ENCODE measurements at regions not wholly inside any gene's neighbourhood (a gene's known extent, or its start where the extent isn't known, plus 50 kb on each side); places are given as distances from the start of the nearest gene placed in this dataset.

DNA sequence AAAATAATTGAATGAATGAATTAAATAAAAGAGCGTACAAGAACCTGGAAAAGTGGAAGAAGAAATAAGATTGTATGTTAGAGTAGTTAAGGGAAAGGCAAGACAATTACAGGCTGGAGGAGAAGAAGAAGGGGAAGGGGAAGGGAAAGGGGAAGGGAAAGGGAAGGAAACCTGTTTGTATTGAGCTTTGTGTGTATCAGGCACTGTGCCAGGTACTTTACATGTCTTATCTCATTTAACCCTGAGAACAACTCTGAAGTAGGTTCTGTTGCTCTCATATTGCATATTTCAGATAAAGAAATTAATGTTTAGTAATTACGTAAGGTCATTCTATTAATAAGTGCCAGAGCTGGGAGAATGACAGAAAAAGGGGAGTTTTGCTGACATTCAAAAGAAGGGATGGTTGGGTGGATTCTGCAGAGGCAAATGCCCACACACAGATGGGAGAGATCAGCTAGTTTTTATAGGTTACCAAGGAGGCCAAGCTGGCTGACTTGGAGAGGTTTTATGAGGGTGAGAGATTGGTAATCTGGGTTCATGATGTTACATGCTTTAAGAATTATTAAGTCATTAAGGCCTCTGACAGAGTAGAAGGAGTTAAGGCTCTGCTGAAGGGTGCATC is 92.3 kb upstream of the LCORL start:
- Histone ChIP-seq H3K27me3 (replicated peaks; ENCODE audit: control insufficient read depth, insufficient read depth, low read length) (no peaks in the 10 kb centered on the region), H3K36me3 (ENCODE audit: control insufficient read depth, insufficient read depth, low read length) (no peaks in the 10 kb centered on the region), H3K9me3 (no peaks in the 10 kb centered on the region), H3K4me1 (no peaks in the 10 kb centered on the region), H3K4me3 (ENCODE audit: low read depth, low read length) (no peak overlapping the region)
- POLR2A ChIA-PET, result no interaction called here
- Mint-ChIP-seq H3K27me3 (ENCODE audit: insufficient read depth, unreplicated experiment) (peaks cover 6% of the 10 kb centered on the region), H3K9me3 (ENCODE audit: unreplicated experiment) (no peaks in the 10 kb centered on the region), H3K36me3 (ENCODE audit: insufficient read depth, unreplicated experiment) (no peaks in the 10 kb centered on the region), H3K4me1 (ENCODE audit: low read depth, unreplicated experiment) (peaks cover 5% of the 10 kb centered on the region), H3K27ac (ENCODE audit: unreplicated experiment) (no peak overlapping the region), H3K4me3 (ENCODE audit: unreplicated experiment) (no peak overlapping the region)
- no peak for DNase-seq
- TF ChIP-seq, protein P1, sequence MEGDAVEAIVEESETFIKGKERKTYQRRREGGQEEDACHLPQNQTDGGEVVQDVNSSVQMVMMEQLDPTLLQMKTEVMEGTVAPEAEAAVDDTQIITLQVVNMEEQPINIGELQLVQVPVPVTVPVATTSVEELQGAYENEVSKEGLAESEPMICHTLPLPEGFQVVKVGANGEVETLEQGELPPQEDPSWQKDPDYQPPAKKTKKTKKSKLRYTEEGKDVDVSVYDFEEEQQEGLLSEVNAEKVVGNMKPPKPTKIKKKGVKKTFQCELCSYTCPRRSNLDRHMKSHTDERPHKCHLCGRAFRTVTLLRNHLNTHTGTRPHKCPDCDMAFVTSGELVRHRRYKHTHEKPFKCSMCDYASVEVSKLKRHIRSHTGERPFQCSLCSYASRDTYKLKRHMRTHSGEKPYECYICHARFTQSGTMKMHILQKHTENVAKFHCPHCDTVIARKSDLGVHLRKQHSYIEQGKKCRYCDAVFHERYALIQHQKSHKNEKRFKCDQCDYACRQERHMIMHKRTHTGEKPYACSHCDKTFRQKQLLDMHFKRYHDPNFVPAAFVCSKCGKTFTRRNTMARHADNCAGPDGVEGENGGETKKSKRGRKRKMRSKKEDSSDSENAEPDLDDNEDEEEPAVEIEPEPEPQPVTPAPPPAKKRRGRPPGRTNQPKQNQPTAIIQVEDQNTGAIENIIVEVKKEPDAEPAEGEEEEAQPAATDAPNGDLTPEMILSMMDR (IDR thresholded peaks at IDR 0.05; ENCODE audit: insufficient read depth in 1 of 2, low read depth in 1 of 2, low read length in 1 of 2, severe bottlenecking in 1 of 2, unreplicated experiment in 1 of 2), result no peak
- CTCF ChIA-PET, result no interaction called here
- no TSS peak for BruUV-seq (replicated peaks)
- intact Hi-C loops (cut with micrococcal nuclease; ENCODE audit: unreplicated experiment), result loop anchor here (2.0 kb wide), 1 partner anchor 91 kb away; no protein-coding TSS in a partner anchor

DNA sequence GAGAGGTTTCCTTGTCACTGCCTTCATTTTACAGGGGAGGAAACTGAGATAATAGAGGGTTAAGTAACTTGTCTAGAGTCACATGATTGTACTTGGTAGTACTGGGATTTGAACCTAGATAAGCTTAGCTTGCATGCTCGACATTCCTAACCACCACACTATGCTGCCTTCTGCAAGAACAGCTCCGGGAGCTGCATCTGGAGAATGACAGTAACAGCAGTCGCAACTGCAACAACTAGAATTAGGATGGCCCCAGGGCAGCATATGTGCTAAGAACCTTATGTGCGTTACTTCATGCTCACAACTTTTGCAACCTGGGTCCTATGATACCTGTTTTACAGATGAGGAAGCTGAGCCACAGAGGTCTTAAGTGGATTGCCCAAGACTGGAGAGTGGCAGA is 89.5 kb upstream of the LCORL start:
- BruUV-seq (replicated peaks), result no TSS peak

GRCh38 chr4:18110099-18110498 is 88.5 kb upstream of the LCORL start:
- TF ChIP-seq, protein P1 (IDR thresholded peaks at IDR 0.05; ENCODE audit: insufficient read depth in 1 of 2, low read depth in 1 of 2, low read length in 1 of 2, severe bottlenecking in 1 of 2, unreplicated experiment in 1 of 2), result no peak
- H3K4me3 ChIP-seq (ENCODE audit: low read depth, low read length), result no peak overlapping the region
- no peaks in the 10 kb centered on the region for H3K9me3 ChIP-seq
- no TSS peak for BruUV-seq (replicated peaks)
- intact Hi-C loops (cut with micrococcal nuclease; ENCODE audit: unreplicated experiment), result no loop called here
- DNase-seq, result no peak
- Mint-ChIP-seq H3K9me3 (ENCODE audit: unreplicated experiment) (no peaks in the 10 kb centered on the region), H3K36me3 (ENCODE audit: insufficient read depth, unreplicated experiment) (no peaks in the 10 kb centered on the region), H3K4me1 (ENCODE audit: low read depth, unreplicated experiment) (peaks cover 5% of the 10 kb centered on the region), H3K27me3 (ENCODE audit: insufficient read depth, unreplicated experiment) (no peaks in the 10 kb centered on the region), H3K27ac (ENCODE audit: unreplicated experiment) (no peak overlapping the region), H3K4me3 (ENCODE audit: unreplicated experiment) (no peak overlapping the region)
- H3K36me3 ChIP-seq (ENCODE audit: control insufficient read depth, insufficient read depth, low read length), result no peaks in the 10 kb centered on the region
- ChIA-PET CTCF (no interaction called here), POLR2A (no interaction called here)
- no peaks in the 10 kb centered on the region for H3K4me1 ChIP-seq
- no peaks in the 10 kb centered on the region for H3K27me3 ChIP-seq (replicated peaks; ENCODE audit: control insufficient read depth, insufficient read depth, low read length)

More for the DNA sequence above, 89.5 kb upstream of the LCORL start:
- Histone ChIP-seq H3K9me3 (no peaks in the 10 kb centered on the region), H3K4me3 (ENCODE audit: low read depth, low read length) (no peak overlapping the region), H3K4me1 (no peaks in the 10 kb centered on the region), H3K27me3 (replicated peaks; ENCODE audit: control insufficient read depth, insufficient read depth, low read length) (no peaks in the 10 kb centered on the region), H3K36me3 (ENCODE audit: control insufficient read depth, insufficient read depth, low read length) (no peaks in the 10 kb centered on the region)
- ChIA-PET CTCF (no interaction called here), POLR2A (no interaction called here)
- Mint-ChIP-seq H3K9me3 (ENCODE audit: unreplicated experiment) (no peaks in the 10 kb centered on the region), H3K27ac (ENCODE audit: unreplicated experiment) (no peak overlapping the region), H3K27me3 (ENCODE audit: insufficient read depth, unreplicated experiment) (no peaks in the 10 kb centered on the region), H3K4me1 (ENCODE audit: low read depth, unreplicated experiment) (peaks cover 5% of the 10 kb centered on the region), H3K4me3 (ENCODE audit: unreplicated experiment) (no peak overlapping the region), H3K36me3 (ENCODE audit: insufficient read depth, unreplicated experiment) (no peaks in the 10 kb centered on the region)
- DNase-seq, result peak in 1 of 2 experiments; percentile 1
- TF ChIP-seq, protein P1 (IDR thresholded peaks at IDR 0.05; ENCODE audit: insufficient read depth in 1 of 2, low read depth in 1 of 2, low read length in 1 of 2, severe bottlenecking in 1 of 2, unreplicated experiment in 1 of 2), result no peak
- intact Hi-C loops (cut with micrococcal nuclease; ENCODE audit: unreplicated experiment), result no loop called here

Measured in Caco-2 (cell line).